Gastroesophageal sphincter (tissue), 3 donors: ENCODE measurements at regions not wholly inside any gene's neighbourhood (a gene's known extent, or its start where the extent isn't known, plus 50 kb on each side); places are given as distances from the start of the nearest gene placed in this dataset.

ENCODE experiments used
- CTCF ChIP-seq, 4 experiments: fragments of 200-600 bp in 2 of 4; fragments of 450-650 bp in 2 of 4; sonication (generic) in 1 of 4; IDR thresholded peaks; one replicate each; pipeline ENCODE4 v1.5.1; 2017 to 2019; ENCODE audit warnings: antibody characterized with exemption in 4 of 4, mild to moderate bottlenecking in 2 of 4, moderate library complexity in 2 of 4
- POLR2A ChIP-seq, 2 donors: fragments of 450-650 bp; IDR thresholded peaks; one replicate each; pipeline ENCODE4 v1.6.1; 2017; ENCODE audit warnings: antibody characterized with exemption in 2 of 2, mild to moderate bottlenecking in 2 of 2, moderate library complexity in 1 of 2

DNA sequence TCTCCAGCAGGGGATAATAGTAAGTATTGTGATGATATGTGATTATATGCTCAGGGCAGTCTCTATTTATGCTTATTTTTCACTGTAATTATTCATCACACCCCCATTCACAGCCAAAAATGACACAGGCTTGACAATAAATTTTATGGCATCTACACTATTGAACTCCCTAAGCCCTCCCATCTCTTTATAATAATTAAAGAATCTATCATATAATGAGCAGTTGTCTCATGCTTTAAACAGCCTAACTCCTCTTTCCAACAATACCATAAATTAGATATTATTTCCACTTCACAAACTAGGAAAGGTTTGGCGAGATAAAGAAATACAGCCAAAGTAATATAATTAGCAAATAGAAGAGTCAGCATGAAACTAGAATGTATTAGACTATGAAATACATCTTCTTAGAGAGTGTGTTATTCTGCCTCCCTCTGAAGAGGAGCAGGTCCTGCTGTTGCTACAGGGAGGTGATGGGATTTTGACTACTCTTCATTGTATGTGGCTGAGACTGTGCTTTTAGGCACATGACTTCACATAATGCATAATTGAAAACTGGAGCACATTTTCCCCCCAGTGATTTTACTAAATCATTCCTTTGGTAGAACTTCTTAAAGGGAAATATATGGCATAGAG is 488.8 kb downstream of the HTR1A start:
- no peak for TF ChIP-seq POLR2A (IDR thresholded peaks at IDR 0.05)
- no peak for TF ChIP-seq CTCF (IDR thresholded peaks at IDR 0.05)
